IMR-90 (cell line): ENCODE measurements at regions not wholly inside any gene's neighbourhood (a gene's known extent, or its start where the extent isn't known, plus 50 kb on each side); places are given as distances from the start of the nearest gene placed in this dataset.

Experiments
- ELK1 ChIP-seq: fragments of 150-350 bp; IDR thresholded peaks from 2 replicates; pipeline ENCODE4 v1.6.1; 2016; ENCODE audit warnings: low read depth, mild to moderate bottlenecking, low read length, moderate library complexity, borderline replicate concordance
- MXI1 ChIP-seq: IDR thresholded peaks from 2 replicates; pipeline ENCODE4 v1.6.1; 2012; ENCODE audit warnings: low read depth, mild to moderate bottlenecking, low read length, moderate library complexity, borderline replicate concordance
- POLR2A ChIP-seq: IDR thresholded peaks from 2 replicates; pipeline ENCODE4 v1.6.1; 2012; ENCODE audit warnings: mild to moderate bottlenecking, low read depth, low read length
- RAD21 ChIP-seq: IDR thresholded peaks from 2 replicates; pipeline ENCODE4 v1.6.1; 2012; ENCODE audit warnings: low read length, improper control_type of control experiment
- RFX5 ChIP-seq: IDR thresholded peaks from 2 replicates; pipeline ENCODE4 v1.8.0; 2012; ENCODE audit warnings: low read depth, mild to moderate bottlenecking, low read length, moderate library complexity
- SMC3 ChIP-seq: fragments of 150-350 bp; IDR thresholded peaks from 2 replicates; pipeline ENCODE4 v1.6.1; 2016; ENCODE audit warnings: low read depth, mild to moderate bottlenecking, antibody characterized with exemption, low read length, moderate library complexity
- TF ChIP-seq, protein P1 (sequence below): conservative IDR thresholded peaks from 2 replicates; pipeline ENCODE4 v1.5.1; 2012; ENCODE audit warnings: mild to moderate bottlenecking, low read depth, low read length, improper control_type of control experiment

GRCh38 chr17:22138861-22139469, 446.6 kb downstream of the KCNJ18 start:
- TF ChIP-seq SMC3 (no peak), POLR2A (no peak), MXI1 (no peak), RAD21 (no peak), ELK1 (no peak), RFX5 (no peak)
- TF ChIP-seq, protein P1, sequence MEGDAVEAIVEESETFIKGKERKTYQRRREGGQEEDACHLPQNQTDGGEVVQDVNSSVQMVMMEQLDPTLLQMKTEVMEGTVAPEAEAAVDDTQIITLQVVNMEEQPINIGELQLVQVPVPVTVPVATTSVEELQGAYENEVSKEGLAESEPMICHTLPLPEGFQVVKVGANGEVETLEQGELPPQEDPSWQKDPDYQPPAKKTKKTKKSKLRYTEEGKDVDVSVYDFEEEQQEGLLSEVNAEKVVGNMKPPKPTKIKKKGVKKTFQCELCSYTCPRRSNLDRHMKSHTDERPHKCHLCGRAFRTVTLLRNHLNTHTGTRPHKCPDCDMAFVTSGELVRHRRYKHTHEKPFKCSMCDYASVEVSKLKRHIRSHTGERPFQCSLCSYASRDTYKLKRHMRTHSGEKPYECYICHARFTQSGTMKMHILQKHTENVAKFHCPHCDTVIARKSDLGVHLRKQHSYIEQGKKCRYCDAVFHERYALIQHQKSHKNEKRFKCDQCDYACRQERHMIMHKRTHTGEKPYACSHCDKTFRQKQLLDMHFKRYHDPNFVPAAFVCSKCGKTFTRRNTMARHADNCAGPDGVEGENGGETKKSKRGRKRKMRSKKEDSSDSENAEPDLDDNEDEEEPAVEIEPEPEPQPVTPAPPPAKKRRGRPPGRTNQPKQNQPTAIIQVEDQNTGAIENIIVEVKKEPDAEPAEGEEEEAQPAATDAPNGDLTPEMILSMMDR, result no peak
